ENCODE measurements at regions not wholly inside any gene's neighbourhood (a gene's known extent, or its start where the extent isn't known, plus 50 kb on each side); places are given as distances from the start of the nearest gene placed in this dataset.

GRCh38 chr3:65169961-65170360 is 482.2 kb upstream of the ADAMTS9 start:
- peak overlapping the region; percentile 79 for H3K27ac ChIP-seq (ENCODE audit: low read depth, low read length)
- H3K36me3 ChIP-seq (ENCODE audit: insufficient read depth, low read length), result no peaks in the 10 kb centered on the region
- H3K9me3 ChIP-seq (ENCODE audit: low read length), result no peaks in the 10 kb centered on the region
- no peaks in the 10 kb centered on the region for H3K27me3 ChIP-seq (ENCODE audit: control insufficient read depth in 1 of 2, insufficient read depth in 2 of 2, low read length in 2 of 2)
- H3K4me3 ChIP-seq (ENCODE audit: low read depth in 1 of 2, low read length in 2 of 2), result no peak overlapping the region
- no peak overlapping the region for H3K9ac ChIP-seq (ENCODE audit: low read length)
- peaks cover 17% of the 10 kb centered on the region for H3K4me1 ChIP-seq (ENCODE audit: insufficient read depth, low read length)

DNA sequence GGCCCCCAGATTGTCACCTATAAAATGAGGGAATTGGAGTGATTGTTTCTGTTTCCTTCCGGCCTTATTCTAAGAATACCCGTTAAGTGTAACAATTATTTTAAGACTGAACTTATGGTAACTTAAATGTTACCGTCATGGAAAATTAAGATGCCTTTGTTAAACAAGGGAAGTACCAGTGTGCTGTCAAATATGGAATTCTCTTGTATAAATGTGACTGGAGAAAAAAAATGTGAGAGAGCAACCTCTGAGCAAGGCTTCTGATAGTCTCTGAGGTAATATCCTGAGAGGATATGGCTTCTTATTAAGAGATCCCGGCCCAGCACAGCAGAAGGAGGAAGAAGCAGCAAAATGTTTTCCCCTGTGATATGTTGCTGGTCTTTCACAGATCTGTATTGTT is 480.7 kb upstream of the ADAMTS9 start:
- H3K4me3 ChIP-seq (ENCODE audit: low read depth in 1 of 2, low read length in 2 of 2), result no peak overlapping the region
- H3K9ac ChIP-seq (ENCODE audit: low read length), result no peak overlapping the region
- no peaks in the 10 kb centered on the region for H3K27me3 ChIP-seq (ENCODE audit: control insufficient read depth in 1 of 2, insufficient read depth in 2 of 2, low read length in 2 of 2)
- H3K9me3 ChIP-seq (ENCODE audit: low read length), result no peaks in the 10 kb centered on the region
- H3K4me1 ChIP-seq (ENCODE audit: insufficient read depth, low read length), result peaks cover 17% of the 10 kb centered on the region
- no peaks in the 10 kb centered on the region for H3K36me3 ChIP-seq (ENCODE audit: insufficient read depth, low read length)
- no peak overlapping the region for H3K27ac ChIP-seq (ENCODE audit: low read depth, low read length)

DNA sequence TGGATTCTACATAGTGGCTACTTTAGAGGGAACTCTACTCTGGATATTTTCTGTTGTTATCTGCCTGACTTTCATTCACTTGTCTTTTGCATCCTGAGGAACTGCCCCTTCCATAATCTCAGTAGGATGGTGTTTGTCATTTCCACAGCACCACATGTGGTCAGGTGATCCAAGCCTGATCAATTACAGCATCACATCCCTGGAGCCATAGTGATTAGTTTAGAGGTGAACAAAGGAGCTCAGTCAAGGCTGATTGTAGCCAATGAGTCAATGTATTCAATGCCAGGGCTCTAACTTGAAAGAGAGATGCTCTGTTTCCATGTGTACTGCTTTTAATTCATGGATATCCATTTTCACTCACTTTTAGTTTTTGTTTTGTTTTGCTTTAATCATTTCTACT is 478.7 kb upstream of the ADAMTS9 start:
- Histone ChIP-seq H3K27me3 (ENCODE audit: control insufficient read depth in 1 of 2, insufficient read depth in 2 of 2, low read length in 2 of 2) (no peaks in the 10 kb centered on the region), H3K9me3 (ENCODE audit: low read length) (no peaks in the 10 kb centered on the region), H3K36me3 (ENCODE audit: insufficient read depth, low read length) (no peaks in the 10 kb centered on the region), H3K9ac (ENCODE audit: low read length) (no peak overlapping the region), H3K4me1 (ENCODE audit: insufficient read depth, low read length) (peaks cover 17% of the 10 kb centered on the region), H3K27ac (ENCODE audit: low read depth, low read length) (no peak overlapping the region), H3K4me3 (ENCODE audit: low read depth in 1 of 2, low read length in 2 of 2) (no peak overlapping the region)

GRCh38 chr3:65158023-65158422 is 470.2 kb upstream of the ADAMTS9 start:
- Histone ChIP-seq H3K4me1 (ENCODE audit: insufficient read depth, low read length) (no peaks in the 10 kb centered on the region), H3K9me3 (ENCODE audit: low read length) (no peaks in the 10 kb centered on the region), H3K4me3 (ENCODE audit: low read depth in 1 of 2, low read length in 2 of 2) (no peak overlapping the region), H3K9ac (ENCODE audit: low read length) (no peak overlapping the region), H3K36me3 (ENCODE audit: insufficient read depth, low read length) (no peaks in the 10 kb centered on the region), H3K27ac (ENCODE audit: low read depth, low read length) (no peak overlapping the region), H3K27me3 (ENCODE audit: control insufficient read depth in 1 of 2, insufficient read depth in 2 of 2, low read length in 2 of 2) (no peaks in the 10 kb centered on the region)

GRCh38 chr3:65153850-65154512 is 466.2 kb upstream of the ADAMTS9 start:
- no peak overlapping the region for H3K4me3 ChIP-seq (ENCODE audit: low read depth in 1 of 2, low read length in 2 of 2)
- H3K36me3 ChIP-seq (ENCODE audit: insufficient read depth, low read length), result no peaks in the 10 kb centered on the region
- no peaks in the 10 kb centered on the region for H3K9me3 ChIP-seq (ENCODE audit: low read length)
- no peaks in the 10 kb centered on the region for H3K4me1 ChIP-seq (ENCODE audit: insufficient read depth, low read length)
- no peaks in the 10 kb centered on the region for H3K27me3 ChIP-seq (ENCODE audit: control insufficient read depth in 1 of 2, insufficient read depth in 2 of 2, low read length in 2 of 2)
- H3K9ac ChIP-seq (ENCODE audit: low read length), result no peak overlapping the region
- H3K27ac ChIP-seq (ENCODE audit: low read depth, low read length), result no peak overlapping the region

- no peaks in the 10 kb centered on the region for H3K4me1 ChIP-seq (ENCODE audit: insufficient read depth, low read length)
- no peaks in the 10 kb centered on the region for H3K36me3 ChIP-seq (ENCODE audit: insufficient read depth, low read length)
- H3K9ac ChIP-seq (ENCODE audit: low read length), result no peak overlapping the region
- no peak overlapping the region for H3K4me3 ChIP-seq (ENCODE audit: low read depth in 1 of 2, low read length in 2 of 2)
- no peaks in the 10 kb centered on the region for H3K27me3 ChIP-seq (ENCODE audit: control insufficient read depth in 1 of 2, insufficient read depth in 2 of 2, low read length in 2 of 2)
- no peaks in the 10 kb centered on the region for H3K9me3 ChIP-seq (ENCODE audit: low read length)
- no peak overlapping the region for H3K27ac ChIP-seq (ENCODE audit: low read depth, low read length)
Measured at GRCh38 chr3:65151666-65152065, 463.9 kb upstream of the ADAMTS9 start.

GRCh38 chr3:65149877-65150276 is 462.1 kb upstream of the ADAMTS9 start:
- no peak overlapping the region for H3K27ac ChIP-seq (ENCODE audit: low read depth, low read length)
- H3K36me3 ChIP-seq (ENCODE audit: insufficient read depth, low read length), result no peaks in the 10 kb centered on the region
- no peaks in the 10 kb centered on the region for H3K9me3 ChIP-seq (ENCODE audit: low read length)
- no peak overlapping the region for H3K4me3 ChIP-seq (ENCODE audit: low read depth in 1 of 2, low read length in 2 of 2)
- no peak overlapping the region for H3K9ac ChIP-seq (ENCODE audit: low read length)
- no peaks in the 10 kb centered on the region for H3K4me1 ChIP-seq (ENCODE audit: insufficient read depth, low read length)
- no peaks in the 10 kb centered on the region for H3K27me3 ChIP-seq (ENCODE audit: control insufficient read depth in 1 of 2, insufficient read depth in 2 of 2, low read length in 2 of 2)

DNA sequence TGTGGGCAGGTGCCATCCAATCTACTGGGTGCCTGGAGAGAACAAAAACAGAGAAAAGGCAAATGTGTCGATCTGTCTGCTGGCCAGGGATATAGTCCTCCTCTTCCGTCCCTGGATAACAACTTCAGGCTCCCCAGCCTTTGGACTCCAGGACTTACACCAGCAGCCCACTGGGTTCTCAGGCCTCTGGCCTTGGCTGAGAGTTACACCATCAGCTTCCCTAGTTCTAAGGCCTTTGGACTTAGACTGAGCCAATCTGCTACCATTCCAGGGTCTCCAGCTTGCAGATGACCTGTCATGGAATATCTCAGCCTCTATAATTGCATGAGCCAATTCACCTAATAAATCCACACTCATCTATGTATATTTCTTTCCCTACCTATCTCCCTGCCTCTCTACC is 460.9 kb upstream of the ADAMTS9 start:
- no peaks in the 10 kb centered on the region for H3K36me3 ChIP-seq (ENCODE audit: insufficient read depth, low read length)
- H3K9ac ChIP-seq (ENCODE audit: low read length), result no peak overlapping the region
- H3K27me3 ChIP-seq (ENCODE audit: control insufficient read depth in 1 of 2, insufficient read depth in 2 of 2, low read length in 2 of 2), result no peaks in the 10 kb centered on the region
- H3K4me3 ChIP-seq (ENCODE audit: low read depth in 1 of 2, low read length in 2 of 2), result no peak overlapping the region
- H3K27ac ChIP-seq (ENCODE audit: low read depth, low read length), result no peak overlapping the region
- H3K4me1 ChIP-seq (ENCODE audit: insufficient read depth, low read length), result no peaks in the 10 kb centered on the region
- H3K9me3 ChIP-seq (ENCODE audit: low read length), result no peaks in the 10 kb centered on the region

- H3K9ac ChIP-seq (ENCODE audit: low read length), result no peak overlapping the region
- H3K4me1 ChIP-seq (ENCODE audit: insufficient read depth, low read length), result no peaks in the 10 kb centered on the region
- no peak overlapping the region for H3K4me3 ChIP-seq (ENCODE audit: low read depth in 1 of 2, low read length in 2 of 2)
- H3K27me3 ChIP-seq (ENCODE audit: control insufficient read depth in 1 of 2, insufficient read depth in 2 of 2, low read length in 2 of 2), result no peaks in the 10 kb centered on the region
- no peak overlapping the region for H3K27ac ChIP-seq (ENCODE audit: low read depth, low read length)
- H3K36me3 ChIP-seq (ENCODE audit: insufficient read depth, low read length), result no peaks in the 10 kb centered on the region
- no peaks in the 10 kb centered on the region for H3K9me3 ChIP-seq (ENCODE audit: low read length)
Measured at GRCh38 chr3:65146179-65146578, 458.4 kb upstream of the ADAMTS9 start.

- no peak overlapping the region for H3K4me3 ChIP-seq (ENCODE audit: low read depth in 1 of 2, low read length in 2 of 2)
- H3K9me3 ChIP-seq (ENCODE audit: low read length), result no peaks in the 10 kb centered on the region
- H3K36me3 ChIP-seq (ENCODE audit: insufficient read depth, low read length), result no peaks in the 10 kb centered on the region
- no peak overlapping the region for H3K9ac ChIP-seq (ENCODE audit: low read length)
- no peak overlapping the region for H3K27ac ChIP-seq (ENCODE audit: low read depth, low read length)
- H3K4me1 ChIP-seq (ENCODE audit: insufficient read depth, low read length), result no peaks in the 10 kb centered on the region
- no peaks in the 10 kb centered on the region for H3K27me3 ChIP-seq (ENCODE audit: control insufficient read depth in 1 of 2, insufficient read depth in 2 of 2, low read length in 2 of 2)
Measured at GRCh38 chr3:65145680-65146079, 457.9 kb upstream of the ADAMTS9 start.

GRCh38 chr3:65144791-65145351 is 457.1 kb upstream of the ADAMTS9 start:
- Histone ChIP-seq H3K4me1 (ENCODE audit: insufficient read depth, low read length) (no peaks in the 10 kb centered on the region), H3K36me3 (ENCODE audit: insufficient read depth, low read length) (no peaks in the 10 kb centered on the region), H3K4me3 (ENCODE audit: low read depth in 1 of 2, low read length in 2 of 2) (no peak overlapping the region), H3K27ac (ENCODE audit: low read depth, low read length) (no peak overlapping the region), H3K27me3 (ENCODE audit: control insufficient read depth in 1 of 2, insufficient read depth in 2 of 2, low read length in 2 of 2) (no peaks in the 10 kb centered on the region), H3K9me3 (ENCODE audit: low read length) (no peaks in the 10 kb centered on the region), H3K9ac (ENCODE audit: low read length) (no peak overlapping the region)

DNA sequence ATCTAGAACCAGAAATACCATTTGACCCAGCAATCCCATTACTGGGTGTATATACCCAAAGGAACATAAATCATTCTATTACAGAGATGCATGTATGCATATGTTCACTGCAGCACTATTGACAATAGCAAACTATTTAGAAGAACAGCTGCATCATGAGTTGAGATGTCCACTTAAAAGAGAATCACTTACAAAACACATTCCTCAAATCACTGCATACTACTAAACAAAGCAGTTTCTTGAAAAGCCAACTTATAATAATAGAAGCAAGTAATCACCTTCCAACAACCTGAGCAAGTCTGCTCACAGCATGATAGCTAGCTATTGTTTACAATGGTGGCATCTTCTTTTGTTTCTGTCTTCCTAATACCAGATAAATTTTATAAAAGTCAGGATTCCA is 454.7 kb upstream of the ADAMTS9 start:
- Histone ChIP-seq H3K4me1 (ENCODE audit: insufficient read depth, low read length) (no peaks in the 10 kb centered on the region), H3K9me3 (ENCODE audit: low read length) (no peaks in the 10 kb centered on the region), H3K4me3 (ENCODE audit: low read depth in 1 of 2, low read length in 2 of 2) (no peak overlapping the region), H3K36me3 (ENCODE audit: insufficient read depth, low read length) (no peaks in the 10 kb centered on the region), H3K27me3 (ENCODE audit: control insufficient read depth in 1 of 2, insufficient read depth in 2 of 2, low read length in 2 of 2) (no peaks in the 10 kb centered on the region), H3K27ac (ENCODE audit: low read depth, low read length) (no peak overlapping the region), H3K9ac (ENCODE audit: low read length) (no peak overlapping the region)
